RWPE2 (cell line): ENCODE measurements at regions not wholly inside any gene's neighbourhood (a gene's known extent, or its start where the extent isn't known, plus 50 kb on each side); places are given as distances from the start of the nearest gene placed in this dataset.
A peak's percentile ranks its signal among the peaks of the same experiment; 100 is the strongest.

ENCODE experiments used
- ATAC-seq: fragments of 200-7000 bp; cut with Tn5 transposase; 3 replicates; pipeline ENCODE4 v1.9.1; 2021; ENCODE audit warnings: low read depth
- DNase-seq: peaks from one replicate; pipeline ENCODE4 v3.0.0-alpha.2; 2020; ENCODE audit warnings: low spot score
- H3K27ac ChIP-seq: fragments of 450-650 bp; 2 replicates; pipeline ENCODE4 v1.5.1; 2017; ENCODE audit warnings: mild to moderate bottlenecking; ENCODE audit not compliant: poor library complexity, severe bottlenecking
- H3K27me3 ChIP-seq: fragments of 250-450 bp; sonication (Bioruptor Pico); 2 replicates; pipeline ENCODE4 v1.5.1; 2021; ENCODE audit warnings: mild to moderate bottlenecking, moderate library complexity; ENCODE audit not compliant: insufficient read depth, poor library complexity, severe bottlenecking
- H3K36me3 ChIP-seq: fragments of 250-450 bp; sonication (Bioruptor Pico); 2 replicates; pipeline ENCODE4 v1.5.1; 2020; ENCODE audit warnings: low read depth, mild to moderate bottlenecking, moderate library complexity
- H3K4me1 ChIP-seq: fragments of 250-450 bp; sonication (Bioruptor Pico); 2 replicates; pipeline ENCODE4 v1.5.1; 2021; ENCODE audit warnings: mild to moderate bottlenecking, moderate library complexity; ENCODE audit not compliant: insufficient read depth, poor library complexity, severe bottlenecking
- H3K4me3 ChIP-seq: fragments of 250-450 bp; sonication (Bioruptor Pico); 2 replicates; pipeline ENCODE4 v1.5.1; 2021; ENCODE audit warnings: mild to moderate bottlenecking, moderate library complexity; ENCODE audit not compliant: severe bottlenecking
- H3K9me3 ChIP-seq: fragments of 250-450 bp; sonication (Bioruptor Pico); 2 replicates; pipeline ENCODE4 v1.5.1; 2021; ENCODE audit warnings: mild to moderate bottlenecking, moderate library complexity; ENCODE audit not compliant: severe bottlenecking
- TF ChIP-seq, protein P1 (sequence below): fragments of 450-650 bp; IDR thresholded peaks from one replicate; pipeline ENCODE4 v1.5.1; 2017; ENCODE audit warnings: mild to moderate bottlenecking, moderate library complexity; ENCODE audit not compliant: poor library complexity, severe bottlenecking

DNA sequence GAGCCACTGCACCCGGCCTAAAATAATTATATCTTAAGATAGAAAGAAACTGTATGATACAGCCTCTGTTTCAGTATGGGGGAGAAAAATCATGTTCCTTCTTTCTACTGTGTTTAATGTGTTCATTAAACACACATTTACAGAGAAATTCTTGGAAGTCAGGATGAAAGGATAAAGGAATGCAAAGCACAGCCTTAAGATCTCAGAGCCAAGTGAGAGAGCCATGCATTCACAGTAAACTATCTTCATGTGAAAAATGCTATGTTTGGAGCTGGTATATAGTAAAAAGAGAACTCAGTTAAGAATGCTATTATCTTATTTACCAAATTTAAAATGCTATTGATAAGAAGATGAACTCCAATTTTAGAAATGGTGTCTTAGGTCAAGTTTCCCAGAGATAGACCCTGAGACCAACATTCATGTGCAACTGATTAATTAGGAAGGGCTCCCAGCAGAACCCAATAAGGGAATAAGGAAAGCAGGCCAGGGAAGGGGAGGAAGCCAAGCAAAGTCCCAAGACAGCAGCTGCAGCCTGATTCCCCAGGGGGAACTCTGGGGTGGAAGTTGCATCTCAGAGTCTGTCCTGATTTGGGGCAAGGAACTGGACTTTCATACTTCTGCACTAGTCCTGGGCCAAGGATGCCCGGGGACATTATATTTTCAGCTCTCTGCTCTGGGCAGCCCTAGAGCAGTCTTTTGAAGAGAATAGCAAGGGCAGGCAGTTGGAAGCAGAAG lies 130.0 kb upstream of the ZNF648 start:
- no peak for DNase-seq

DNA sequence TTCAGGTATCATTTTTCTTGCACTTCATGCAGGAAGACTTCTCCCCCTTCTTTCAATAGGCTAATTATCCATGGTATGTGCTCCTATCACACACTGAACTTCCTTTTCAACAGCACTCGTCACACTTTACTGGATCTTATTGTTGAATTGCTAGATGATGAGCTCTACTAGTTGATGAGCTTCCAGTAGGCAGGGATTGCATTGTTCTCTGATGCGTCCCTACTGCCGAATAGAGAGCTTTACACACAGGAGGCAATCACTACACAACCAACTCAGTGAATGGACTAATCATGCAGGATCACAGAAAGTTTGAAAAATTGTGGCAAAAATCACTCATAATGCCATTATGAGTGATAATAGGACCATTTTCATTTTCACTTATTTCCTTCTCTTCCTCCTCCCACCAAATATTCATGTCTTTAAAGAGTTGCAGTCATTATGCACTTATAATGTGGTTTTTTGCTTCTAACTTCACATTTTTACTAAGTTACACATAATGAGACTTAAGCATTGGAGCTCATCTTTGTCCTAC lies 128.1 kb upstream of the ZNF648 start:
- H3K36me3 ChIP-seq: no peaks in the 10 kb centered on the region
- H3K4me1 ChIP-seq: peaks cover 19% of the 10 kb centered on the region
- DNase-seq: no peak
- TF ChIP-seq, protein P1, sequence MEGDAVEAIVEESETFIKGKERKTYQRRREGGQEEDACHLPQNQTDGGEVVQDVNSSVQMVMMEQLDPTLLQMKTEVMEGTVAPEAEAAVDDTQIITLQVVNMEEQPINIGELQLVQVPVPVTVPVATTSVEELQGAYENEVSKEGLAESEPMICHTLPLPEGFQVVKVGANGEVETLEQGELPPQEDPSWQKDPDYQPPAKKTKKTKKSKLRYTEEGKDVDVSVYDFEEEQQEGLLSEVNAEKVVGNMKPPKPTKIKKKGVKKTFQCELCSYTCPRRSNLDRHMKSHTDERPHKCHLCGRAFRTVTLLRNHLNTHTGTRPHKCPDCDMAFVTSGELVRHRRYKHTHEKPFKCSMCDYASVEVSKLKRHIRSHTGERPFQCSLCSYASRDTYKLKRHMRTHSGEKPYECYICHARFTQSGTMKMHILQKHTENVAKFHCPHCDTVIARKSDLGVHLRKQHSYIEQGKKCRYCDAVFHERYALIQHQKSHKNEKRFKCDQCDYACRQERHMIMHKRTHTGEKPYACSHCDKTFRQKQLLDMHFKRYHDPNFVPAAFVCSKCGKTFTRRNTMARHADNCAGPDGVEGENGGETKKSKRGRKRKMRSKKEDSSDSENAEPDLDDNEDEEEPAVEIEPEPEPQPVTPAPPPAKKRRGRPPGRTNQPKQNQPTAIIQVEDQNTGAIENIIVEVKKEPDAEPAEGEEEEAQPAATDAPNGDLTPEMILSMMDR: no peak
- no peaks in the 10 kb centered on the region for H3K27me3 ChIP-seq
- H3K9me3 ChIP-seq: no peaks in the 10 kb centered on the region
- H3K4me3 ChIP-seq: no peak overlapping the region
- ATAC-seq: no peak
- no peak overlapping the region for H3K27ac ChIP-seq

More for the DNA sequence above, 130.0 kb upstream of the ZNF648 start:
- Histone ChIP-seq H3K27me3 (no peaks in the 10 kb centered on the region), H3K27ac (no peak overlapping the region), H3K4me1 (peaks cover 5% of the 10 kb centered on the region), H3K4me3 (no peak overlapping the region), H3K9me3 (no peaks in the 10 kb centered on the region), H3K36me3 (no peaks in the 10 kb centered on the region)
- ATAC-seq: no peak
- TF ChIP-seq, protein P1: no peak

DNA sequence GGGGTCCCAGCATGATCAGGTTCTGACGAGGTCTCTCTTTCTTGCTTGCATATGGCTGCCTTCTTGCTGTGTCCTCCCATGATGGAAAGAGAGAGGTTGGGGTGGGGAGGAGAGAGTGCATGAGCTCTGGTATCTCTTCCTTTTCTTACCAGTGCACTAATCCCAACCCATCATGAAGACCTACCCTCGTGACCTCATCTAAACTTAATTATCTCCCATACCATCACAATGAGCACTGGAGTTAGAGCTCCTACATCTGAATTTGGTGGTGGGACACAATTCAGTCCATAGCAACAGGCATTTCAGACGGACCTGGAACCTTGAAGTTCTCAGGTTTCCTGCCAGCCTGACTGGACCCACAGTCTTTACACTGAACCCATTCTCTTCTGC lies 125.2 kb upstream of the ZNF648 start:
- no peak overlapping the region for H3K4me3 ChIP-seq
- no peaks in the 10 kb centered on the region for H3K27me3 ChIP-seq
- DNase-seq: no peak
- H3K4me1 ChIP-seq: peaks cover 20% of the 10 kb centered on the region
- TF ChIP-seq, protein P1: no peak
- ATAC-seq: no peak
- no peaks in the 10 kb centered on the region for H3K9me3 ChIP-seq
- H3K36me3 ChIP-seq: no peaks in the 10 kb centered on the region
- peak overlapping the region; percentile 85 for H3K27ac ChIP-seq

DNA sequence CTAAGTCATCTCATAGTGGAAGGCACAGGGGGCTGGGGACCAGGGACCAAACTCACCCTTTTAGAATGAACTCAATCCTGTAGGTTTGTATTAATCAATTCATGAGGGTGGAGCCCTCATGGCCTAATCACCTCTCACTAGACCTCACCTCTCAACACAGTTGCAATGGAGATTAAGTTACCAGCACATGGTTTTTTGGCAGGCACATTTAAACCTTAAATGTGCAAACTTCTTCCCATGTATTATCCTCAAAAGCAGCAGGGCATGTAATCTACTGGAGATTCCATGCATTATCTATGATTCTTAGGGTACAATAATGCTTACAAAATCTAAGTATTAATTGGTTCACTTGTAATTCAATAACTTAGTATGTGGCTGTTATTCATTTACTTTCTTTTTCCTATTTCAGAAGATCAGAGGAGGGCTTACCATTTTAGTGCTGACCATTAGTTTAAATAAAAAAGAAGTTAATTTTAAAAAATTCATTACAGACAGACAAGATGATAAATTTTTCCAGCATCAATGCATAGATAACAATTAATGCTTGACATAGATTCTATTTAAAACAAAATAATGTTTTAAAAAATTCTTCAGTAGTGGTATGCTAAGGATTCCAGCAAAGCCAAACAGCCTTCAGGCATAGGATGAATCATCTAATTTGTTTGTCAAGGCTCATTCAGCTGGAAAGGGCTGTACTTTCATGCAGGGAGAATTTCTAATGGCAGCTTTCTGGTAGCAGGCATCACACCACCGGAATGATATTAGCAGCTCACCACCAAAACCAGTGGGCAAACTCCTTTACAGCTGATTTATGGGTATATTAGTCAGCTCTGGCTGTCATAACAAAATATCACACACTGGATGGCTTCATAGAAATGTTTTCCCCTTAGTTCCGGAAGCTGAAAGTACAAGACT lies 124.6 kb upstream of the ZNF648 start:
- H3K9me3 ChIP-seq: no peaks in the 10 kb centered on the region
- peak overlapping the region; percentile 85 for H3K27ac ChIP-seq
- no peaks in the 10 kb centered on the region for H3K27me3 ChIP-seq
- H3K36me3 ChIP-seq: no peaks in the 10 kb centered on the region
- ATAC-seq: peak; percentile 97
- peaks cover 26% of the 10 kb centered on the region for H3K4me1 ChIP-seq
- peak; percentile 62 for DNase-seq
- H3K4me3 ChIP-seq: no peak overlapping the region
- TF ChIP-seq, protein P1: no peak
